GM12874 (cell line): ENCODE measurements at regions not wholly inside any gene's neighbourhood (a gene's known extent, or its start where the extent isn't known, plus 50 kb on each side); places are given as distances from the start of the nearest gene placed in this dataset.

Experiments used
- CTCF ChIP-seq: IDR thresholded peaks from 2 replicates; pipeline ENCODE4 v1.5.1; 2011; ENCODE audit warnings: low read depth, mild to moderate bottlenecking, control low read depth, low read length, moderate library complexity; ENCODE audit not compliant: insufficient read depth

- no peak for TF ChIP-seq CTCF
These were observed 203.0 kb downstream of the EPM2A start for GRCh38 chr6:145532361-145532760.

GRCh38 chr6:145534989-145535388 lies 200.3 kb downstream of the EPM2A start:
- no peak for TF ChIP-seq CTCF

- no peak for TF ChIP-seq CTCF
These were observed 196.3 kb downstream of the EPM2A start for GRCh38 chr6:145538989-145539388.

- no peak for TF ChIP-seq CTCF
These were observed 195.5 kb downstream of the EPM2A start for GRCh38 chr6:145539831-145540230.

- no peak for TF ChIP-seq CTCF
These were observed 194.6 kb downstream of the EPM2A start for GRCh38 chr6:145540741-145541140.

GRCh38 chr6:145544041-145544440 lies 191.3 kb downstream of the EPM2A start:
- TF ChIP-seq CTCF = no peak

GRCh38 chr6:145544514-145544913 lies 190.8 kb downstream of the EPM2A start:
- no peak for TF ChIP-seq CTCF

GRCh38 chr6:145546265-145546664 lies 189.1 kb downstream of the EPM2A start:
- no peak for TF ChIP-seq CTCF
